HepG2 (cell line): ENCODE measurements at regions not wholly inside any gene's neighbourhood (a gene's known extent, or its start where the extent isn't known, plus 50 kb on each side); places are given as distances from the start of the nearest gene placed in this dataset.

Source experiments
- ATAC-seq: fragments of 200-7000 bp; cut with Tn5 transposase; 3 replicates; pipeline ENCODE4 v1.9.1; 2020; ENCODE audit warnings: mild to moderate bottlenecking, moderate library complexity
- BruUV-seq: library from RNA; stranded (reverse); fragments of 400-500 nt; replicated peaks from 2 replicates; lab custom pipeline; 2021; lab: Mats Ljungman, UMichigan
- CTCF ChIA-PET: fragments of 300-600 bp; formaldehyde crosslinking; extraction: SDS; loops from one replicate; lab custom pipeline; 2021; ENCODE audit warnings: low total read pairs, inconsistent platforms, low intra/inter-chr PET ratio; lab: Yijun Ruan, JAX
- POLR2A ChIA-PET: fragments of 350-600 bp; sonication (Branson Sonifier 250); formaldehyde crosslinking; loops from one replicate; lab custom pipeline; 2020; ENCODE audit warnings: antibody characterized with exemption, inconsistent platforms; lab: Yijun Ruan, JAX
- DNase-seq: peaks from one replicate; pipeline ENCODE4 v3.0.0-alpha.2; 2015; ENCODE audit warnings: low spot score
- FAIRE-seq: peaks from 3 replicates; lab custom pipeline; 2011; peaks lifted over from hg19 to GRCh38; lab: Jason Lieb, UNC
- H2AFZ ChIP-seq: one replicate; pipeline ENCODE4 v1.6.1; 2011; ENCODE audit warnings: low read length, inconsistent platforms
- H3K27ac ChIP-seq: fragments of 300-600 bp; 3 replicates; pipeline ENCODE4 v1.8.0; 2011; ENCODE audit warnings: mixed run types, mild to moderate bottlenecking, mixed read lengths, low read length, inconsistent platforms; ENCODE audit not compliant: insufficient read depth; ENCODE audit errors: extremely low read length
- H3K27me3 ChIP-seq, 2 experiments: fragments of 200-600 bp in 1 of 2; 2 replicates in 1 of 2; 3 replicates in 1 of 2; pipeline versions ENCODE4 v1.6.0 to v1.8.0; 2011; ENCODE audit warnings: low read length in 2 of 2, mild to moderate bottlenecking in 2 of 2, moderate library complexity in 2 of 2, inconsistent platforms in 1 of 2; ENCODE audit not compliant: insufficient read depth in 2 of 2, control insufficient read depth in 1 of 2
- H3K36me3 ChIP-seq, 2 experiments: fragments of 200-600 bp in 1 of 2; replicated peaks in 1 of 2; 2 replicates in 1 of 2; 3 replicates in 1 of 2; pipeline versions ENCODE4 v1.5.1 to v1.8.0; 2011; ENCODE audit warnings: low read length in 2 of 2, inconsistent platforms in 1 of 2; ENCODE audit not compliant: insufficient read depth in 2 of 2, control insufficient read depth in 1 of 2
- H3K4me1 ChIP-seq: 2 replicates; pipeline ENCODE4 v1.5.1; 2012; ENCODE audit warnings: low read length, inconsistent platforms; ENCODE audit not compliant: insufficient read depth
- H3K4me2 ChIP-seq: 2 replicates; pipeline ENCODE4 v1.6.0; 2011; ENCODE audit warnings: low read depth, low read length, inconsistent platforms
- H3K4me3 ChIP-seq, 3 experiments: fragments of 200-600 bp in 1 of 3; sonication (generic), shearing (Covaris generic) in 1 of 3; replicated peaks in 1 of 3; 2 replicates each; pipeline ENCODE4 v1.5.1; 2011 to 2016; ENCODE audit warnings: low read length in 3 of 3, inconsistent platforms in 2 of 3, low read depth in 2 of 3, mild to moderate bottlenecking in 2 of 3, control low read depth in 1 of 3, mixed read lengths in 1 of 3; ENCODE audit not compliant: insufficient read depth in 1 of 3
- H3K79me2 ChIP-seq: one replicate; pipeline ENCODE4 v1.6.1; 2011; ENCODE audit warnings: low read length, inconsistent platforms; ENCODE audit not compliant: insufficient read depth
- H3K9ac ChIP-seq: 2 replicates; pipeline ENCODE4 v1.6.0; 2011; ENCODE audit warnings: mild to moderate bottlenecking, low read depth, low read length, inconsistent platforms; ENCODE audit not compliant: insufficient read depth
- H3K9me3 ChIP-seq: 2 replicates; pipeline ENCODE4 v1.5.1; 2012; ENCODE audit warnings: mild to moderate bottlenecking, low read length
- H4K20me1 ChIP-seq: 2 replicates; pipeline ENCODE4 v1.6.0; 2011; ENCODE audit warnings: inconsistent platforms, mild to moderate bottlenecking, low read length, moderate library complexity; ENCODE audit not compliant: insufficient read depth
- CENPX ChIP-seq: sonication (generic); formaldehyde crosslinking; IDR thresholded peaks from 2 replicates; pipeline ENCODE4 v1.9.0; 2021; ENCODE audit warnings: mild to moderate bottlenecking, missing genetic modification reagents, moderate library complexity
- GTF3A ChIP-seq: sonication (generic); formaldehyde crosslinking; conservative IDR thresholded peaks from 2 replicates; pipeline ENCODE4 v1.4.0; 2020; ENCODE audit warnings: mild to moderate bottlenecking, missing genetic modification reagents
- MAX ChIP-seq: IDR thresholded peaks from 2 replicates; pipeline ENCODE4 v1.6.1; 2012; ENCODE audit warnings: inconsistent platforms
- MIER3 ChIP-seq: IDR thresholded peaks from 2 replicates; pipeline ENCODE4 v1.6.1; 2016; ENCODE audit warnings: missing compliant biosample characterization, borderline replicate concordance
- NFIC ChIP-seq: IDR thresholded peaks from 2 replicates; pipeline ENCODE4 v1.6.1; 2012; ENCODE audit warnings: mild to moderate bottlenecking, low read length, inconsistent platforms
- NPAS2 ChIP-seq: sonication (generic); formaldehyde crosslinking; IDR thresholded peaks from 2 replicates; pipeline ENCODE4 v1.8.0; 2022; ENCODE audit warnings: mild to moderate bottlenecking, missing genetic modification reagents, borderline replicate concordance
- RELA ChIP-seq: sonication (generic); formaldehyde crosslinking; IDR thresholded peaks from 2 replicates; pipeline ENCODE4 v1.4.0; 2020; ENCODE audit warnings: missing genetic modification reagents
- ZFP90 ChIP-seq: sonication (generic); formaldehyde crosslinking; IDR thresholded peaks from 2 replicates; pipeline ENCODE4 v1.8.0; 2022; ENCODE audit warnings: missing genetic modification reagents, mild to moderate bottlenecking, inconsistent platforms, borderline replicate concordance
- ZKSCAN1 ChIP-seq: fragments of 150-350 bp; IDR thresholded peaks from 2 replicates; pipeline ENCODE4 v1.6.1; 2014; ENCODE audit warnings: low read length
- ZNF121 ChIP-seq: sonication (generic); formaldehyde crosslinking; IDR thresholded peaks from 2 replicates; pipeline ENCODE4 v1.5.0; 2020; ENCODE audit warnings: mild to moderate bottlenecking, missing genetic modification reagents
- ZNF317 ChIP-seq: sonication (generic); formaldehyde crosslinking; IDR thresholded peaks from 2 replicates; pipeline ENCODE4 v1.5.0; 2020; ENCODE audit warnings: mild to moderate bottlenecking, missing genetic modification reagents
- ZNF329 ChIP-seq: sonication (generic); formaldehyde crosslinking; IDR thresholded peaks from 2 replicates; pipeline ENCODE4 v1.9.0; 2021; ENCODE audit warnings: low read depth, mild to moderate bottlenecking, missing genetic modification reagents
- ZNF33A ChIP-seq: sonication (generic); formaldehyde crosslinking; IDR thresholded peaks from 2 replicates; pipeline ENCODE4 v1.5.1; 2020; ENCODE audit warnings: missing genetic modification reagents, mild to moderate bottlenecking, moderate library complexity, borderline replicate concordance
- ZNF546 ChIP-seq: sonication (generic); formaldehyde crosslinking; conservative IDR thresholded peaks from 2 replicates; pipeline ENCODE4 v1.8.1; 2023; ENCODE audit warnings: mild to moderate bottlenecking, missing genetic modification reagents
- ZNF597 ChIP-seq: sonication (generic); formaldehyde crosslinking; IDR thresholded peaks from 2 replicates; pipeline ENCODE4 v1.5.0; 2020; ENCODE audit warnings: missing genetic modification reagents
- ZNF710 ChIP-seq: sonication (generic); formaldehyde crosslinking; IDR thresholded peaks from 2 replicates; pipeline ENCODE4 v1.5.0; 2020; ENCODE audit warnings: mild to moderate bottlenecking, missing genetic modification reagents, borderline replicate concordance
- ZNF766 ChIP-seq: sonication (generic); formaldehyde crosslinking; IDR thresholded peaks from 2 replicates; pipeline ENCODE4 v1.5.0; 2020; ENCODE audit warnings: missing genetic modification reagents, borderline replicate concordance
- ZNF776 ChIP-seq: sonication (generic); formaldehyde crosslinking; IDR thresholded peaks from 2 replicates; pipeline ENCODE4 v1.4.0; 2020; ENCODE audit warnings: mild to moderate bottlenecking, missing genetic modification reagents
- ZNF839 ChIP-seq: sonication (generic); formaldehyde crosslinking; IDR thresholded peaks from 2 replicates; pipeline ENCODE4 v1.4.0; 2020; ENCODE audit warnings: missing genetic modification reagents, mild to moderate bottlenecking, borderline replicate concordance
- WGBS: methylation state at CpG from one replicate; pipeline ENCODE4 v1.1.6; 2017; ENCODE audit warnings: low lambda C conversion rate; 5-methylcytosine and 5-hydroxymethylcytosine counted together
- in situ Hi-C: cut with HindIII; loops from 2 replicates; pipeline ENCODE4 v1.10.0; 2017; ENCODE audit warnings: low pct_unique_long_range_greater_than_20kb; ENCODE audit not compliant: extremely low pct_ligation_motif_present
- intact Hi-C: fragments of 100-400 bp; cut with micrococcal nuclease; formaldehyde crosslinking; loops from one replicate; pipeline ENCODE4 v1.10.0; 2022; ENCODE audit not compliant: unreplicated experiment

- H2AFZ ChIP-seq = no peak overlapping the region
- H3K27ac ChIP-seq = no peak overlapping the region
- peaks cover 6 to 48% of the 10 kb centered on the region in 2 experiments; a peak in 4 of 5 replicates for H3K27me3 ChIP-seq
- ATAC-seq = no peak
- no TSS peak for BruUV-seq
- H3K79me2 ChIP-seq = no peaks in the 10 kb centered on the region
- H4K20me1 ChIP-seq = no peaks in the 10 kb centered on the region
- no peak overlapping the region for H3K4me3 ChIP-seq
- WGBS = 41% methylated on average over 2 of the region's 2 CpGs
- DNase-seq = no peak
- no peak for TF ChIP-seq NPAS2 (CRISPR knock-in tag)
- TF ChIP-seq ZNF839 = no peak
- TF ChIP-seq RELA (CRISPR knock-in tag) = no peak
- TF ChIP-seq ZNF33A (CRISPR knock-in tag) = no peak
- TF ChIP-seq MAX = no peak
- TF ChIP-seq NFIC = no peak
- H3K36me3 ChIP-seq = no peaks in the 10 kb centered on the region
- no peak overlapping the region for H3K4me2 ChIP-seq
- H3K4me1 ChIP-seq = peaks cover 6% of the 10 kb centered on the region; the same call in 1 of the 2 replicates
- peaks cover 29% of the 10 kb centered on the region for H3K9me3 ChIP-seq
- in situ Hi-C loops (no loop called here), intact Hi-C loops (no loop called here)
- FAIRE-seq = no peak
- POLR2A ChIA-PET = no interaction called here
- H3K9ac ChIP-seq = no peak overlapping the region
- CTCF ChIA-PET = no interaction called here
Observed at GRCh38 chr2:8248623-8248957, 433.3 kb upstream of the ID2 start.

- Histone ChIP-seq H2AFZ (no peak overlapping the region), H3K27ac (no peak overlapping the region), H4K20me1 (no peaks in the 10 kb centered on the region), H3K9ac (no peak overlapping the region), H3K9me3 (peaks cover 23% of the 10 kb centered on the region; the same call in 1 of the 2 replicates), H3K4me1 (peaks cover 6% of the 10 kb centered on the region; the same call in 1 of the 2 replicates), H3K4me2 (no peak overlapping the region), H3K79me2 (no peaks in the 10 kb centered on the region), H3K4me3 (no peak overlapping the region), H3K36me3 (no peaks in the 10 kb centered on the region), H3K27me3 (peaks cover 6 to 51% of the 10 kb centered on the region in 2 experiments; a peak in 4 of 5 replicates)
- FAIRE-seq (no peak), ATAC-seq (no peak), DNase-seq (no peak)
- no TSS peak for BruUV-seq
- ChIA-PET CTCF (no interaction called here), POLR2A (no interaction called here)
- intact Hi-C loops (no loop called here), in situ Hi-C loops (no loop called here)
- 35% methylated on average over 7 of the region's 14 CpGs for WGBS
- TF ChIP-seq ZNF317 (no peak), ZNF766 (CRISPR knock-in tag) (no peak), CENPX (CRISPR knock-in tag) (no peak), ZFP90 (CRISPR knock-in tag) (no peak), ZNF329 (CRISPR knock-in tag) (no peak), ZNF597 (CRISPR knock-in tag) (no peak), ZNF710 (CRISPR knock-in tag) (no peak), ZKSCAN1 (no peak), ZNF546 (no peak), GTF3A (no peak), MIER3 (CRISPR knock-in tag) (no peak), ZNF776 (CRISPR knock-in tag) (no peak), ZNF121 (CRISPR knock-in tag) (no peak)
Observed at GRCh38 chr2:8249141-8249540, 432.7 kb upstream of the ID2 start.
